HUES48 (cell line): ENCODE measurements at regions not wholly inside any gene's neighbourhood (a gene's known extent, or its start where the extent isn't known, plus 50 kb on each side); places are given as distances from the start of the nearest gene placed in this dataset.
"Not testable (repeated sequence)": the region's sequence is repeated elsewhere in the genome, so short reads cannot be mapped to it uniquely, and the experiment has no call there.

Experiments
- H3K27ac ChIP-seq: one replicate; pipeline ENCODE4 v1.7.0; 2013; ENCODE audit warnings: low read depth, low read length, inconsistent platforms
- H3K27me3 ChIP-seq: 2 replicates; pipeline ENCODE4 v1.6.1; 2013; ENCODE audit warnings: mild to moderate bottlenecking, low read length; ENCODE audit not compliant: control insufficient read depth, insufficient read depth
- H3K36me3 ChIP-seq: 2 replicates; pipeline ENCODE4 v1.6.1; 2013; ENCODE audit warnings: low read length; ENCODE audit not compliant: control insufficient read depth, insufficient read depth
- H3K4me1 ChIP-seq: 2 replicates; pipeline ENCODE4 v1.6.1; 2013; ENCODE audit warnings: mild to moderate bottlenecking, low read length; ENCODE audit not compliant: control insufficient read depth, insufficient read depth
- H3K4me3 ChIP-seq: 2 replicates; pipeline ENCODE4 v1.5.1; 2013; ENCODE audit warnings: mild to moderate bottlenecking, low read depth, low read length
- H3K9ac ChIP-seq: 2 replicates; pipeline ENCODE4 v1.6.1; 2013; ENCODE audit warnings: mild to moderate bottlenecking, low read depth, low read length, moderate library complexity
- H3K9me3 ChIP-seq: 2 replicates; pipeline ENCODE4 v1.6.1; 2013; ENCODE audit warnings: low read length; ENCODE audit not compliant: control insufficient read depth, insufficient read depth

DNA sequence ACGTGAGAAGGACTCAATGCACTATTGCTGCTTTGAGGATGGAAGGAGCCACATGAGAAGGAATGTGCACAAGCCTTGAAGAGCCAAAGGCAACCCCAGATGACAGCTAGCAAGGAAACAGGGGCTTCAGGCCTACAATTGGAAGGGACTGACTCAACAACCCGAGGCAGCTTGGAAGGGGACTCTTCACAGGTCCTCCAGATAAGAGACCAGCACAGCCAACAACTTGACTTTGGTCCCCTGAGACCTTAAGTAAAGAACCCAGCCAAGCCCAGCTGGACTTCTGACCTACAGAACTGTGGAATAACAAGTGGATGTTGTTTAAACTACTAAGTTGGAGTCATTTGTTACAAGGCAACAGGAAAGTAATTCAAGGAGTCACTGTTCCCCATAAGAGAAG lies 277.2 kb downstream of the SUCLG1 start:
- no peaks in the 10 kb centered on the region for H3K27me3 ChIP-seq

DNA sequence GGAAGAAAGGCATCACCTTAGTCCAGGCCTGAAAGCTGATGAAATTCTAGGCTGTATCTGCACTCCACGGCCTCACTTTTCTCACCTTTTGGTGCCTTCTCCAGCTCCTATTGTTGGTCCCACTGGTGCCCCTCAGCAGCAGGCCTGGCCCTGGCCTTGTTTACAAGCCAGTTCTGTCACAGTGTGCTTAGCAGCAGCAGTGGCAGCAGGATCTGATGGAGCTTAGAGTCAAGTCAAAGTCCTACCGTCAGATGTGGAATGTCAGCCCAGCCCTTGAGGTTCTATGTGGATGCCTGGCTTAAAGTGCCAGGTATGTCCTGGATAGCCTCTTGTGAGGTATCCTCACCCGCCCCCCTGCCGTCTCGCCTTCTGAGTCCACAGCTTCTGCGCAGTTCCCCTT lies 281.3 kb downstream of the SUCLG1 start:
- Histone ChIP-seq H3K36me3 (no peaks in the 10 kb centered on the region), H3K9me3 (no peaks in the 10 kb centered on the region), H3K9ac (no peak overlapping the region), H3K27me3 (no peaks in the 10 kb centered on the region), H3K4me1 (no peaks in the 10 kb centered on the region), H3K4me3 (no peak overlapping the region), H3K27ac (no peak overlapping the region)

More for the DNA sequence above, 277.2 kb downstream of the SUCLG1 start:
- Histone ChIP-seq H3K9me3 (no peaks in the 10 kb centered on the region), H3K4me3 (no peak overlapping the region), H3K9ac (no peak overlapping the region), H3K4me1 (no peaks in the 10 kb centered on the region), H3K36me3 (no peaks in the 10 kb centered on the region), H3K27ac (no peak overlapping the region)

DNA sequence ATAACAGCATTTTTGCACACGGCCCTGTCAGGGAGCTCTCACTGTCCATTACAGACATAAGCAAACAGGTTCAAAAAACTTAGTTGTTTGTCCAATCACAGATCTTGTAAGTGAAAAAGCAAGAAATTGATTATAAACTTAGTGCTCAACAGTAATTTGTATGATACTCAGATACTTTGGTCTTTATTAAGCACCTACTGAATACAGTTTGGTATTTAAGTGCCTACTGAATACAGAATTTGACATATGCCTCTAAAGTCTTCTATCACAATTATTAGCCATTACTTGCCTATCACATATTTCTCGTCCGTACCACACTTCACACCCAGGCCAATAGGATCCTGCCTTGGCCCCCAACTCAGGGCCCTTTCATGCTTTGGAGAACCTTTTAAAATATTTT lies 283.1 kb downstream of the SUCLG1 start:
- no peak overlapping the region for H3K27ac ChIP-seq
- H3K27me3 ChIP-seq, result no peaks in the 10 kb centered on the region
- no peaks in the 10 kb centered on the region for H3K4me1 ChIP-seq
- H3K36me3 ChIP-seq, result no peaks in the 10 kb centered on the region
- no peak overlapping the region for H3K9ac ChIP-seq
- no peaks in the 10 kb centered on the region for H3K9me3 ChIP-seq
- H3K4me3 ChIP-seq, result no peak overlapping the region

DNA sequence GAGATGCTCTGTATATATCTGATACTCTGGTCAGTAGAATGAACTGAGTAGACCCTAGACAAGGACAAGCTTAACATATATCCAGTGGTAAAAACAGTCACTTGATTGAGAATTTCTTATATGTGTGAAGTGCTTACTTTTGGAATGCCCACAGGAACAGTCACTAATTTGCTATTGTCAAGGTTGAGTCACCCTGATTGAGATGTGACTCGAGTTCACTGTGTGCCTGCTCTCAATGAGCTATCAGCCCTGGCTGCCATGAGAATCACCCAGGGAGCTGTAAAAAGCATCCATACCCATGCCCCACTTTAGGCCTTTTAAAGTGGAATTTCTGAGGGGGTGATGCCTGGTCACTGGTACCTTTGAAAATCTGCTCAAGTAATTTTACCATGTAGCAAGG lies 283.7 kb downstream of the SUCLG1 start:
- H3K9me3 ChIP-seq, result no peaks in the 10 kb centered on the region
- no peak overlapping the region for H3K27ac ChIP-seq
- H3K9ac ChIP-seq, result no peak overlapping the region
- H3K4me3 ChIP-seq, result no peak overlapping the region
- no peaks in the 10 kb centered on the region for H3K4me1 ChIP-seq
- no peaks in the 10 kb centered on the region for H3K27me3 ChIP-seq
- H3K36me3 ChIP-seq, result no peaks in the 10 kb centered on the region

DNA sequence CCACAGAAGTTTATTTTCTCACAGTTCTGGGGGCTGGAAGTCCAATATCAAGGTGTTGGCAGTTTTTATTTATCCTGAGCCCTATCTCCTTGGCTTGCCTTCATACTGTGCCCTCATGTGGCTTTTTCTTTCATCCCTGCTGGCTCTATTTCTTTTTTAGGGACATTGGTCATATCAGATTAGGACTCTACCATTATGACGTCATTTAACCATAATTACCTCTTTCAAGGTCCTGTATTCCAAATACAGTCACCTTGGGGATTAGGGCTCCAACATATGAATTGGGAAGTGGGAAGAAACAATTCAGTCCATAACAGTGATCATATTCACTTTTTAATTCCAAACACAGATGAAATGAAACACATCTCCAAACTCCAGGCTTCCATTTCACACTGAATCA lies 286.0 kb downstream of the SUCLG1 start:
- H3K9ac ChIP-seq, result no peak overlapping the region
- H3K27ac ChIP-seq, result no peak overlapping the region
- H3K9me3 ChIP-seq, result peaks cover 6% of the 10 kb centered on the region; the same call in 1 of the 2 replicates
- H3K4me1 ChIP-seq, result no peaks in the 10 kb centered on the region
- H3K36me3 ChIP-seq, result no peaks in the 10 kb centered on the region
- no peaks in the 10 kb centered on the region for H3K27me3 ChIP-seq
- no peak overlapping the region for H3K4me3 ChIP-seq

DNA sequence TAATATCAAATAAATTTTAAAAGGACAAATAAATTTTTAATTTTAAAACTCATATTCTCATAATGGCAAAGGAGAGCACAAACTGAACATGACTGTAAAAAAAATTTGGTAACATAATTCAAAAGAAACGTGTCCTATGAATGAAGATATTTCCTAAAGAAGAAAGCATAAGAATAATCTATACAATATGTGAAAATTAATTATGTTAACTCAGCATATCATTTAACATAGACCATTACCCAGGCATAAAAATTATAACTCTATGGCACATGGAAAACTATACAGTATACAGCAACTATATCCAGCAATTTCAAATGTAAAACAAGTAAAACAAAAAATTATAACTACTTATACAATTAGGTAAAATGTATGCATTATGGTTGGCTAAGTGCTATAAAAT lies 288.1 kb downstream of the SUCLG1 start:
- H3K4me1 ChIP-seq, result no peaks in the 10 kb centered on the region
- H3K9me3 ChIP-seq, result peaks cover 6% of the 10 kb centered on the region; the same call in 1 of the 2 replicates

DNA sequence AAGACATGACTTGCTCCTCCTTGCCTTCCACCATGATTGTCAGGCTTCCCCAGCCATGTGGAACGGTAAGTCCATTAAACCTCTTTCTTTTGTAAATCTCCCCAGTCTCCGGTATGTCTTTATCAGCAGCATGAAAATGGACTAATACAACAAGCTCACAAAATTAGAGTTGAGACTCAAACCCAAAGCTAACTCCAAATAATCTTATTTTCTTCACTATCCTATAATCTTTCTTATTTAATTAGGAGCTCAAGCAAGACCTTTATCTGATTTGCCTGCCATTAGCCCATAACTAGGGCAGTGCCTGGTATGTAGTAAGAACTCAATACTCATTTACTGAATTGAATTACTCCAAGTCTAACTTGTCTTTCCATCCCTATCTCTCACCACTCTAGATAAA lies 289.2 kb downstream of the SUCLG1 start:
- Histone ChIP-seq H3K4me3 (no peak overlapping the region), H3K9ac (no peak overlapping the region), H3K27me3 (no peaks in the 10 kb centered on the region), H3K9me3 (peaks cover 6% of the 10 kb centered on the region; the same call in 1 of the 2 replicates), H3K4me1 (no peaks in the 10 kb centered on the region), H3K27ac (no peak overlapping the region), H3K36me3 (no peaks in the 10 kb centered on the region)

More for the DNA sequence above, 288.1 kb downstream of the SUCLG1 start:
- Histone ChIP-seq H3K9ac (no peak overlapping the region), H3K27me3 (no peaks in the 10 kb centered on the region), H3K4me3 (no peak overlapping the region), H3K36me3 (no peaks in the 10 kb centered on the region), H3K27ac (no peak overlapping the region)

DNA sequence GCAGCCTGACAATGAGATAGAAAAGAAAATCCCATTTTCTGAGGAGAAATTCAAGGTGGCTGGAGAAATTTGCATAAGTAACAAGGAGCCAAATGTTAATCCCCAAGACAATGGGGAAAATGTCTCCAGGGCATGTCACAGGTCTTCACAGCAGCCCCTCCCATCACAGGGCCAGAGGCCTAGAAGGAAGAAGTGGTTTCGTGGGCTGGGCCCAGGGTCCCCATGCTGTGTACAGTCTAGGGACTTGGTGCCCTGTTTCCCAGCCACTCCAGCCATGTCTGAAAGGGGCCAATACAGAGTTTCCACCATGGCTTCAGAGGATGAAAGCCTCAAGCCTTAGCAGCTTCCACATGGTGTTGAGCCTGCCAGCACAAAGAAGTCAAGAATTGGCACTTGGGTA lies 290.5 kb downstream of the SUCLG1 start:
- not testable (repeated sequence) for H3K9ac ChIP-seq, H3K27ac ChIP-seq, H3K9me3 ChIP-seq, H3K4me3 ChIP-seq, H3K27me3 ChIP-seq, H3K4me1 ChIP-seq, H3K36me3 ChIP-seq

DNA sequence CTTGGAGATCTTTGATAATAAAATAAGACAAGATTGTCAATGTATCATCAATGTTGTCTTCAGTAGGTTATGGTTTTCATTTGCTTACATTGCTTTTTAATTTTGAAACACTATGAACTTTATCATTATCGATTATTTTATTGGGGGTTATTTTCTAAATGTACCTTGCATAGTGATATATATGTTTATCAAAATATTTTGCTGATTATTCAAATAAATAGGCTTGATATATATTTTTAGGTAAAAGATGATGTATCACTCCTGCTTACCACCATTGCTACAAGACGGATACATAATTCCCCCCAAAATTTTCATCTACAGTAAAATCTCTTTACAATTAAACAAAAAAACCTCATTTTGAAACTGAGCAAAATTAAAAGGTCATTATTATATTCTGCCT lies 293.8 kb downstream of the SUCLG1 start:
- H3K9me3 ChIP-seq, result peaks cover 6% of the 10 kb centered on the region; the same call in 1 of the 2 replicates
- no peak overlapping the region for H3K4me3 ChIP-seq
- no peaks in the 10 kb centered on the region for H3K4me1 ChIP-seq
- no peaks in the 10 kb centered on the region for H3K27me3 ChIP-seq
- no peaks in the 10 kb centered on the region for H3K36me3 ChIP-seq
- H3K9ac ChIP-seq, result no peak overlapping the region
- no peak overlapping the region for H3K27ac ChIP-seq

DNA sequence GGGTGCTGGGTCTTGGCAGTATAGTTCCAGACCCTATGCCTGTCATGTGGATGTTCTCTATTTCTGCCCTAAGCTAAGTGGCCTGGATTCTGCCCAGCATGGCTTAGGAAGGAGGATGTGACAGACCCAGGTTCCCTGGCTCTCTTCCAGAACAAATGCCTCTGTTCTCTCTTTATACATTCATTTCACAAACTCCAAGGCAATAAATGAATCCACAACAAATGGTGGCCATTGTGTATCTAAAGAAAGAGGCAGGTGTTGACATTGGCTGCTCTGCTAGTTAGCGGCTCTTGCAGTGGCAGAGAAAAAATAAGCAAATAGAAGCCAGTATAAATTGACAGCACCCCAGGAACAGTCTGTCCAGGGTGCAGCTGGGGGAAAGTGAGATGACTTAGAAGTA lies 298.6 kb downstream of the SUCLG1 start:
- no peaks in the 10 kb centered on the region for H3K27me3 ChIP-seq
- H3K4me3 ChIP-seq, result no peak overlapping the region
- no peaks in the 10 kb centered on the region for H3K36me3 ChIP-seq
- H3K4me1 ChIP-seq, result no peaks in the 10 kb centered on the region
- H3K27ac ChIP-seq, result no peak overlapping the region
- no peaks in the 10 kb centered on the region for H3K9me3 ChIP-seq
- H3K9ac ChIP-seq, result no peak overlapping the region

DNA sequence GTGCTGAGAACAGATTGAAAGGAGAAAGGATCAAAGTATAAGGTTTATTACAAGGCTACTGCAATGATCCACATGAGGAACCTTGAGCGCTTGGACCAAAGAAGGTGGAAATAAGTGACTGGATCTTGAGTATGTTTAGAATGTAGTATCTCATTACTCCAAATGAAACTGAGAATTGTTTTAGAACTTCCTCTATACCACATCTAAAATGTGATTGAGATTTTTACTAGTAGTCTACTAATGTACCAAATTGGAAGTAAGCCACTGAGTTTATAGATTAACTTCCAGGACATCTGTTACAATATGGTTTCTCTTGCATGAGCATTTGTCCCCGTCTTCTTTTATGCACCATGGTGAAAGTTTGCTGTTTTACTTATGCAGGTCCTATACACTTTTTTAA lies 300.5 kb downstream of the SUCLG1 start:
- Histone ChIP-seq H3K27me3 (no peaks in the 10 kb centered on the region), H3K4me1 (no peaks in the 10 kb centered on the region), H3K9me3 (no peaks in the 10 kb centered on the region), H3K27ac (no peak overlapping the region), H3K4me3 (no peak overlapping the region), H3K36me3 (no peaks in the 10 kb centered on the region), H3K9ac (no peak overlapping the region)

DNA sequence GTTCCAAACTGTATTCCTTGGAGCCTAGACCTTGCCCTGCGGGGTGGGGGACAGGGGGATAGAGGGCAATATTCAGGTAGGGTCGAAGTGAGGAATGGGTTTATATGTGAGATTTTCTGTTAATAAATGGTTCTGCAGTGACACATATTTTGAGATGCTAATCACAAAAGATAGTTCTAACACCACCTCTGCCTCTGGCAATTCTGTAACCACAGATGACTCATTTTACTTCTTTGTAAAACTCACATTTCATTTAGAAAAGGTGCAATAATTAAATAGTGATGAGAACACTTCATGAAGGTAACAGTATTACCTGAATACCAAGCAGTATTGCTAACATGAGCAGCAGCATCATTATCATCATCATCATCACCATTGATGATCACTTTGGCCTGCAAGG lies 306.6 kb downstream of the SUCLG1 start:
- Histone ChIP-seq H3K4me3 (no peak overlapping the region), H3K4me1 (no peaks in the 10 kb centered on the region), H3K36me3 (no peaks in the 10 kb centered on the region), H3K27ac (no peak overlapping the region), H3K9ac (no peak overlapping the region), H3K9me3 (no peaks in the 10 kb centered on the region), H3K27me3 (no peaks in the 10 kb centered on the region)
